Gastrocnemius medialis (tissue), 4 donors: ENCODE measurements at regions not wholly inside any gene's neighbourhood (a gene's known extent, or its start where the extent isn't known, plus 50 kb on each side); places are given as distances from the start of the nearest gene placed in this dataset.

Source experiments
- CTCF ChIP-seq, 5 experiments: fragments of 450-650 bp in 3 of 5; fragments of 200-600 bp in 2 of 5; sonication (generic) in 2 of 5; IDR thresholded peaks in 4 of 5; conservative IDR thresholded peaks in 1 of 5; 1 replicate in 4 of 5; 2 replicates in 1 of 5; pipeline ENCODE4 v1.5.1; 2016 to 2019; ENCODE audit warnings: antibody characterized with exemption in 5 of 5, mild to moderate bottlenecking in 3 of 5, moderate library complexity in 3 of 5
- POLR2A ChIP-seq, 2 donors: fragments of 450-650 bp; IDR thresholded peaks; one replicate each; pipeline ENCODE4 v1.6.1; 2017; ENCODE audit warnings: antibody characterized with exemption in 2 of 2, mild to moderate bottlenecking in 2 of 2, moderate library complexity in 2 of 2

- TF ChIP-seq CTCF (IDR thresholded peaks at IDR 0.05 in 4 of 5, conservative IDR thresholded peaks at IDR 0.05 in 1 of 5) (no peak), POLR2A (IDR thresholded peaks at IDR 0.05) (no peak)
These were observed 121.8 kb upstream of the OBI1 start for GRCh38 chr13:78780708-78781107.
